Esophagus squamous epithelium (tissue), 4 donors: ENCODE measurements at regions not wholly inside any gene's neighbourhood (a gene's known extent, or its start where the extent isn't known, plus 50 kb on each side); places are given as distances from the start of the nearest gene placed in this dataset.

Experiments used
- CTCF ChIP-seq, 6 experiments: fragments of 450-650 bp in 4 of 6; fragments of 200-600 bp in 2 of 6; sonication (generic) in 2 of 6; IDR thresholded peaks; one replicate each; pipeline ENCODE4 v1.5.1; 2016 to 2019; ENCODE audit warnings: antibody characterized with exemption in 6 of 6, mild to moderate bottlenecking in 4 of 6, moderate library complexity in 4 of 6
- POLR2A ChIP-seq, 4 donors: fragments of 450-650 bp; IDR thresholded peaks; one replicate each; pipeline ENCODE4 v1.6.1; 2017; ENCODE audit warnings: antibody characterized with exemption in 4 of 4, mild to moderate bottlenecking in 4 of 4, moderate library complexity in 3 of 4

- TF ChIP-seq CTCF (IDR thresholded peaks at IDR 0.05) (no peak), POLR2A (IDR thresholded peaks at IDR 0.05) (no peak)
Measured at GRCh38 chr2:240239325-240239724, 98.9 kb upstream of the OTOS start.
